ENCODE measurements at regions not wholly inside any gene's neighbourhood (a gene's known extent, or its start where the extent isn't known, plus 50 kb on each side); places are given as distances from the start of the nearest gene placed in this dataset.

DNA sequence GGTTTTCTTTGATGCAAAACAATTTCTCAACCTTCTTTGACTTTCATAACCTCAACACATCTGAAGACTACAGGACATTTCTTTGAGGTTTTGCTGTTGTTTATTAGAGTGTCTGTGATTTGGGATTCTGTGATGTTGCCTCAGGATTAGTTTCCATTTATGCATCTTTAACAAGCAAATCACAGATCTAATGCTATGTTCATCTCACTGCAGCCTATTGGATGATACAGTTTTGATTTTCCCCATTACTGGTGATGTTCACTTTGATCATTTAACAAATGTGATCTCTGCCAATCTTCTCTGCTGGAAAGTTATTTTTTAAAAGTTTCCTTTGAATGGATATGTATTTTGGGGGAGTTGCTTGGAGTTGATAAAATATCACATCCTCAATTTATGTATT is 624.9 kb upstream of the HS3ST1 start:
- DNase-seq (ENCODE audit: low spot score) = no peak
- TF ChIP-seq, protein P1, sequence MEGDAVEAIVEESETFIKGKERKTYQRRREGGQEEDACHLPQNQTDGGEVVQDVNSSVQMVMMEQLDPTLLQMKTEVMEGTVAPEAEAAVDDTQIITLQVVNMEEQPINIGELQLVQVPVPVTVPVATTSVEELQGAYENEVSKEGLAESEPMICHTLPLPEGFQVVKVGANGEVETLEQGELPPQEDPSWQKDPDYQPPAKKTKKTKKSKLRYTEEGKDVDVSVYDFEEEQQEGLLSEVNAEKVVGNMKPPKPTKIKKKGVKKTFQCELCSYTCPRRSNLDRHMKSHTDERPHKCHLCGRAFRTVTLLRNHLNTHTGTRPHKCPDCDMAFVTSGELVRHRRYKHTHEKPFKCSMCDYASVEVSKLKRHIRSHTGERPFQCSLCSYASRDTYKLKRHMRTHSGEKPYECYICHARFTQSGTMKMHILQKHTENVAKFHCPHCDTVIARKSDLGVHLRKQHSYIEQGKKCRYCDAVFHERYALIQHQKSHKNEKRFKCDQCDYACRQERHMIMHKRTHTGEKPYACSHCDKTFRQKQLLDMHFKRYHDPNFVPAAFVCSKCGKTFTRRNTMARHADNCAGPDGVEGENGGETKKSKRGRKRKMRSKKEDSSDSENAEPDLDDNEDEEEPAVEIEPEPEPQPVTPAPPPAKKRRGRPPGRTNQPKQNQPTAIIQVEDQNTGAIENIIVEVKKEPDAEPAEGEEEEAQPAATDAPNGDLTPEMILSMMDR (IDR thresholded peaks at IDR 0.05; ENCODE audit: borderline replicate concordance, control extremely low read depth, extremely low read depth, insufficient read depth, missing control alignments) = no peak
- in situ Hi-C loops (cut with MboI; ENCODE audit: low sequenced_read_pairs, unreplicated experiment) = no loop called here

DNA sequence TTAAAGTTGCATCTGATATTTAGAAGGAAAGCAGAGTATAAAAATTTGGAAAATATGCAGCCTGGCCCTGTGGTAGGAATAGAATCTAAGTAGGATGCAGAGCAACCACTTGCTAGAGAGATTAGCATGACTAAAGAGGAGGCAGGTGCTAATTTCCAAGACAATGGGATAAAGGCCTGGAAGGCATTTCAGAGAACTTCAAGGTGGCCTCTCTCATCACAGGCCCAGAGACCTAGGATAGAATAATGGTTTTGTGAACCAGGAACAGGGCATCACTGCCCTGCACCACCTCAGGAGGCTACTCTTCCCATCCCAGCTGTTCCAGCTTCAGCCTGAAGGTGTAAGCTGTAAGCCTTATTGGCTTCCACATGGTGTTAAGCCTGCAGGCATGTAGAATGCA is 621.7 kb upstream of the HS3ST1 start:
- no peak for DNase-seq (ENCODE audit: low spot score)
- TF ChIP-seq, protein P1 (IDR thresholded peaks at IDR 0.05; ENCODE audit: borderline replicate concordance, control extremely low read depth, extremely low read depth, insufficient read depth, missing control alignments) = no peak
- in situ Hi-C loops (cut with MboI; ENCODE audit: low sequenced_read_pairs, unreplicated experiment) = no loop called here

DNA sequence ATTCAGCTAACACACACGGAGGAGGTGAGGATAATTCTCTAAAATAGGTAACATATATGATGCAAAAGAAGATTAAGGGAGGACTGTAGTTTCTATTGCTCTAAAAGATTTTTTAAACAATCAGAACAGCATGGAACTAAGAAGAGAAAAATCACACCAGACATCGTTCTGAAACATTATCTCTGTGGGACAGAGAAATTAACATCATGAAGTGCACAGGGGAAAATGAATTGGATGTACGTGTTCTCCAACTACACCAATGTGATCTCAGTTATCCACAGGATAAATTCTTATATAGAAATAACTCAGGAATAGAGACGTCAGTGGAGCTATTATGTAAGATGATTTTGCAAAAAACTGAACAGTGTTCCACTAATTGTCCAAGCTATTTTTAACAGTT is 614.1 kb upstream of the HS3ST1 start:
- in situ Hi-C loops (cut with MboI; ENCODE audit: low sequenced_read_pairs, unreplicated experiment) = no loop called here
- TF ChIP-seq, protein P1 (IDR thresholded peaks at IDR 0.05; ENCODE audit: borderline replicate concordance, control extremely low read depth, extremely low read depth, insufficient read depth, missing control alignments) = no peak
- no peak for DNase-seq (ENCODE audit: low spot score)

DNA sequence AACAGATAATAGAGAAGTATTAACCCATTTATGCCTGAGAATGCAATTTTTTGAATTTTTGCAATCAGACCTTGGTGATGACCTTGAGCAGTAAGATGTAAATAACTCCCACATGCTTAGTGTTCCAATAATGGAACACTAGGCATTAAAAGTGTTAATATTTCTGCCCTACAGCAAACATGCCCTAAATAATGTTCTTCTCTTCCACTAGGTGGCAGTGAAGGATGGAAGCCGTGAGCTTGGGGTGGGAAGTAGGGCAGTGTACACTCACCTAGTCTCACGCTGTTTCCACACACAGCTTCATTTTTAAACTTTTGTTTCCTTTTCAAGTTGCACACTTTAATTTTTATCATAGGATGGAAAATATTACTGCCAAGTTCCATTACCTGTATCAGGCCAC is 613.1 kb upstream of the HS3ST1 start:
- in situ Hi-C loops (cut with MboI; ENCODE audit: low sequenced_read_pairs, unreplicated experiment) = no loop called here
- DNase-seq (ENCODE audit: low spot score) = no peak
- TF ChIP-seq, protein P1 (IDR thresholded peaks at IDR 0.05; ENCODE audit: borderline replicate concordance, control extremely low read depth, extremely low read depth, insufficient read depth, missing control alignments) = no peak

DNA sequence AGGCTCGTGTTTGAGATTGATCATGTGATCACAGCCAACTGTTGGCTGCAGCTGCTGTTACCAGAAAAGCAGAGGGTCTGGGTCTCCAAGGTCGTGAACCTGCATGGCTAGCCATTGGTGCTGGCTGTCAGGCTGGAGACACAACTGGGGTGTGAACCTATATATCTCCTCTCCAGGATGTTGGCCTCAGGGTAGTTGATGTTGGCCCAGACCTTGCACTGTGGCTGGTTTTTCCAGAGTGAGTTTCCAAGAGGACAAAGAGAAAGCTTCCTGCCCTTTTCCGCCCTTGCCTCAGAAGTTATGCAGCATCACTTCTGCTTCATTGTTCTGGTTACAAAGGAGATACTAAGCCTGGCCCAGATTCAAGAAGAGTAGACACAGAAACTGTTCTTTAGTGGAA is 607.8 kb upstream of the HS3ST1 start:
- TF ChIP-seq, protein P1 (IDR thresholded peaks at IDR 0.05; ENCODE audit: borderline replicate concordance, control extremely low read depth, extremely low read depth, insufficient read depth, missing control alignments) = no peak
- no peak for DNase-seq (ENCODE audit: low spot score)
- in situ Hi-C loops (cut with MboI; ENCODE audit: low sequenced_read_pairs, unreplicated experiment) = no loop called here

DNA sequence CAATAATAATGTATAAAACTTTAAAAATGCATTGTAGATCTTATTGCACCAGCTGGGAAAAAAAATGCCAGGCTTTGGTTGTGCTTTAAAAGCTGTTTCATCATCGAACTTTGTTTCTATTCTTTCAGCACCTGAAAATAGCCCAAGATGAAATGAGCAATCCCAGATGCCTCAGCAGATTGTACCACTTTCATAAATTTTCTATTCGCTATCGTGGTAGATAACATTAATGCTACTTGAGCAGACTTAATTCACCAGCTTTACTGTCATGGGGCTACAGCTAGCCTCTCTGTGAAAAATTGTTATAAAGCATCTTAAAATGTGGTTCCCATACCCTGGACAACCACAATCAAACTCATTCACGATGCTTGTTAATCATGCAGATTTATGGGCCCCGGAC is 599.6 kb upstream of the HS3ST1 start:
- TF ChIP-seq, protein P1 (IDR thresholded peaks at IDR 0.05; ENCODE audit: borderline replicate concordance, control extremely low read depth, extremely low read depth, insufficient read depth, missing control alignments) = no peak
- in situ Hi-C loops (cut with MboI; ENCODE audit: low sequenced_read_pairs, unreplicated experiment) = no loop called here
- no peak for DNase-seq (ENCODE audit: low spot score)

DNA sequence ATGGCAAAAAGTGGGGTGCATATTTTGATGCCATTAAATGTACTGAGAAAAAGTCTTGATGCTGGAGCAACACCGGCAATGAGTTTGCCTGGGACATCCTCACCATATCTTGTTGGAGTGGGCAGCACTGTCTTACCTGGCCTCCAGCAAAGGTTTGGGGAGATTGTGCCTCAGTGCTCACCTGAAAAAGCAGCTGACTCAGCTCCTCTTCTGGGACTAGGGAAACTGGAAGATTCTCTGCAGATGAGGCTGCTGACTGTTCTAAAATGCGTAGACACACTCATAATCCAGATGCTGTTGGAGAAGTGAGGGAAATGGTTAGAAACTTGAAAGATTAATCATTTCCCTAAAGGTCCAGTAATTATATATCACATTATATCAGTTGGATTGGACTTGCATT is 593.7 kb upstream of the HS3ST1 start:
- no peak for DNase-seq (ENCODE audit: low spot score)
- TF ChIP-seq, protein P1 (IDR thresholded peaks at IDR 0.05; ENCODE audit: borderline replicate concordance, control extremely low read depth, extremely low read depth, insufficient read depth, missing control alignments) = no peak
- in situ Hi-C loops (cut with MboI; ENCODE audit: low sequenced_read_pairs, unreplicated experiment) = no loop called here

Measured in GM13976 (cell line).